Stimulated activated naive B cell treated with anti-CD40 and anti-IgM and Interleukin-4, amounts not matched to agents 10 μg/mL and 1 μg/mL and 100 μg/mL, for 72 hours (primary cell): ENCODE measurements at regions not wholly inside any gene's neighbourhood (a gene's known extent, or its start where the extent isn't known, plus 50 kb on each side); places are given as distances from the start of the nearest gene placed in this dataset.
"Not testable (repeated sequence)": the region's sequence is repeated elsewhere in the genome, so short reads cannot be mapped to it uniquely, and the experiment has no call there.

Experiments
- ATAC-seq, 2 donors: fragments of 150-1000 bp; cut with Tn5 transposase; replicated peaks; 2 replicates each; pipeline ENCODE4 v1.10.0; 2021; ENCODE audit warnings: moderate library complexity in 1 of 2
- DNase-seq: peaks from one replicate; pipeline ENCODE4 v3.0.0; 2021
- H3K27ac Mint-ChIP-seq: one replicate; pipeline ENCODE4 v1.8.0; 2022; ENCODE audit warnings: mild to moderate bottlenecking, mixed read lengths
- H3K27me3 Mint-ChIP-seq, 2 donors: one replicate each; pipeline ENCODE4 v1.8.0; 2022; ENCODE audit warnings: mixed read lengths in 2 of 2
- H3K36me3 Mint-ChIP-seq, 2 donors: one replicate each; pipeline ENCODE4 v1.8.0; 2022; ENCODE audit warnings: mixed read lengths in 2 of 2, mild to moderate bottlenecking in 1 of 2
- H3K4me1 Mint-ChIP-seq, 2 donors: one replicate each; pipeline ENCODE4 v1.8.0; 2022; ENCODE audit warnings: mixed read lengths in 2 of 2, mild to moderate bottlenecking in 1 of 2
- H3K4me3 Mint-ChIP-seq, 2 donors: one replicate each; pipeline ENCODE4 v1.8.0; 2022; ENCODE audit warnings: mild to moderate bottlenecking in 2 of 2, mixed read lengths in 2 of 2, moderate library complexity in 1 of 2
- H3K9me3 Mint-ChIP-seq, 2 donors: one replicate each; pipeline ENCODE4 v1.8.0; 2022; ENCODE audit warnings: mixed read lengths in 2 of 2, mild to moderate bottlenecking in 1 of 2

DNA sequence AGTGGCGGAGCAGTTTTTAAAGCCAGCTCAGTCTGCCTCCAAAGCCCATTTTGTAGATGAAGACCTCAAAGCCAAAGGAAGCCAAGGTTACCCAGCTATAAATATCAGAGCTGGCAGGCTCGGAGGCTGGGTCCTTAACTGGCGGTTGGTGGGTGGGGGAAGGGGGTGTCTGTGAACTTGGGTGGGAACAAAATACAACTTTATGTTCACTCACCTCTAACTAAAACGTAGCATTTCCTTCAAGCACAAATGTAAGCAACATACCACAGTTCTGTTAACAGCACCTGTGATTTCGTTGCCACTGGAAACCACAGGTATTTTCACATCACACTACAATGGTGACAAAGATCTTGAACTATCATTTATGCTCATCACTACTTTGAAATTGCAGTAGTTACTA, 99.7 kb upstream of the SYT13 start:
- DNase-seq (no peak), ATAC-seq (no peak)
- Mint-ChIP-seq H3K4me3 (no peak overlapping the region), H3K27ac (no peak overlapping the region), H3K4me1 (peaks cover 4 to 10% of the 10 kb centered on the region in 2 donors), H3K9me3 (no peaks in the 10 kb centered on the region), H3K27me3 (peaks cover 53 to 76% of the 10 kb centered on the region in 2 donors), H3K36me3 (no peaks in the 10 kb centered on the region)

DNA sequence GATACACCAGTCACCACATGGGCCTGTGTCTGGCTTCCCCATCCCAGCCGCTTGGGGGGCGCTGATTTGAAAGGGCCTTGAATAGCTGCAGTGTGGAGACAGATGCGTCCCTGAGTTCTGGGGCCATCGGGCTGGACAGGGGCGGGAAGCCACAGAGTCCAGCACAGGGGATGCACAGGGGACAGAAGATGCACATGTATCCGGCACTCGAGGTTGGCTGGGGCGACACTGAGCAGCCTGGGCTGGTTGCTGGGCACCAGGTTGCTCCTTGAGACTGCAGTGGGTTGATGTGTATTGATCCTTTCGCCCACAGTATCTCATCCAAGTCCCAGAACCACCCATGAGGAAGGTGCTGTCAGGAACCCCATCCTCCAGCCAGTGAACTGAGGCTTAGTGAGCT, 99.3 kb upstream of the SYT13 start:
- Mint-ChIP-seq H3K9me3 (no peaks in the 10 kb centered on the region), H3K4me1 (peaks cover 4 to 10% of the 10 kb centered on the region in 2 donors), H3K27me3 (peaks cover 49 to 74% of the 10 kb centered on the region in 2 donors), H3K27ac (no peak overlapping the region), H3K4me3 (no peak overlapping the region), H3K36me3 (no peaks in the 10 kb centered on the region)
- no peak for DNase-seq
- no peak for ATAC-seq

DNA sequence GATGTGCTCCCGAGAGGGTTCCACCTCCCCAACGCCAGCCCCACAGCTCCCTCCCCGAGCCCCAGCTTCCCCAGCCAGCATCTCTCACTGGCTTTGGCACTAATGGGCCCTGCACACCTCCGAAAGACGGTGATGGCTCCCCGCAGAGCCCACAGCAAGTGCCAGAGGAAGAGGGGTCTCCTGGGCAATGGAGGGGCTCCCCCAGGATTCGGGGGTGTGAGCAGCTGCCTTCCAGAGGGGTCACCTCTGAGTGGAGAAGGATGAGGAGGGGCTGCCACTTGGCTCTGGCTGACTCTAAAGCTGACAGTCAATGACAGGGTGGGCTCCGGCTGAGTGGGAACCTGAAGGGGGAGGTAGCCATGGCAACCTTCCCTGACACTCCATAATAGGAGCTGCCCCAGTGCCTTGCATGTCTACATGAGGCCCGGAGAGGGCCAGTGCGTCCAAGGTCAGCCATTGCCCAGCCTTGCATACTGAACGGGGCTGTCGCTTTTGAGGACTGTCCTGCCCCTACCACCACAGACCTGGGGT, 98.6 kb upstream of the SYT13 start:
- DNase-seq = no peak
- peaks cover 4 to 10% of the 10 kb centered on the region in 2 donors for H3K4me1 Mint-ChIP-seq
- ATAC-seq = no peak
- no peaks in the 10 kb centered on the region for H3K36me3 Mint-ChIP-seq
- no peaks in the 10 kb centered on the region for H3K9me3 Mint-ChIP-seq
- no peak overlapping the region for H3K27ac Mint-ChIP-seq
- no peak overlapping the region for H3K4me3 Mint-ChIP-seq
- peaks cover 51 to 76% of the 10 kb centered on the region in 2 donors for H3K27me3 Mint-ChIP-seq

DNA sequence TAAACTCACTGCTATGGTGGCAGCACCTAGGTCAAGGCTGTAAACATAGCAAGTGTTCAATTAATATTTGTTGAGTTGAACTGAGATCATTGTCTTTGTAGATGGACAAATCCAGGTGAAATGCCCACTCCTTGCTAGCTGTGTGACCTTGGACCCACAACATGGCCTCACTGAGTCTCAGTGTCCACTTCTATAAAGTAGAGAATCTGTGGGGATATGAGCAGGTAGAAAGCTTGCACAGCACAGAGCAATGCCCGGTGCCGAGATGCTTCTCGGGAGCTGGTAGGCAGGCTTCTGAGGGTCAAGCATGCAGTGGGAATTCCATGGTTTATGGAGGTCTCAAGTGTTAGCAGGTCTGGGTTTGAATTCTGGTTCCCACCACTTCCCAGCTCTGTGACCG, 97.9 kb upstream of the SYT13 start:
- DNase-seq = no peak
- Mint-ChIP-seq H3K27me3 (peaks cover 54 to 76% of the 10 kb centered on the region in 2 donors), H3K4me3 (no peak overlapping the region), H3K9me3 (no peaks in the 10 kb centered on the region), H3K4me1 (peaks cover 4 to 10% of the 10 kb centered on the region in 2 donors), H3K27ac (no peak overlapping the region), H3K36me3 (no peaks in the 10 kb centered on the region)
- ATAC-seq = no peak

DNA sequence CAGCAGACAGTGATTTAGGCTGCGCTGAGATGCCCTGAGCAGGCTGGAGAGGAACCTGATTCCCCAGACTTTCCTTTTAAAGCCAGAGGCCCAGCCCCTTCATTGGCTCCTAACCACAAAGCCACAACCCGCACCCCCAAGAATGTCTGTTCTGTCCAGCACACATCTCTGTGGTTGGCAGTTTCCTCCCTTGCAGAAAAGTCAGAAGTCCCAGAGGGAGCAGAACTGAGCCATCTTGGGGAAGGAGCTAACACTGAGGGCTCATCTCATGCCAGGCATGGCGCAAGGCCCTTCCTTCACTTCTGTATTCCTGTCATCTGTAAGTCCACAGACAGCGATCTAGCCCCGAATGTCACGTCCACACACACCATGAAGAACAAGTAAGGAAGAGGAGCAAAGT, 97.1 kb upstream of the SYT13 start:
- Mint-ChIP-seq H3K4me1 (peaks cover 4 to 10% of the 10 kb centered on the region in 2 donors), H3K9me3 (no peaks in the 10 kb centered on the region), H3K27me3 (peaks cover 46 to 68% of the 10 kb centered on the region in 2 donors), H3K36me3 (no peaks in the 10 kb centered on the region), H3K4me3 (no peak overlapping the region), H3K27ac (no peak overlapping the region)
- ATAC-seq (peak; percentile 54 to 57), DNase-seq (no peak)

DNA sequence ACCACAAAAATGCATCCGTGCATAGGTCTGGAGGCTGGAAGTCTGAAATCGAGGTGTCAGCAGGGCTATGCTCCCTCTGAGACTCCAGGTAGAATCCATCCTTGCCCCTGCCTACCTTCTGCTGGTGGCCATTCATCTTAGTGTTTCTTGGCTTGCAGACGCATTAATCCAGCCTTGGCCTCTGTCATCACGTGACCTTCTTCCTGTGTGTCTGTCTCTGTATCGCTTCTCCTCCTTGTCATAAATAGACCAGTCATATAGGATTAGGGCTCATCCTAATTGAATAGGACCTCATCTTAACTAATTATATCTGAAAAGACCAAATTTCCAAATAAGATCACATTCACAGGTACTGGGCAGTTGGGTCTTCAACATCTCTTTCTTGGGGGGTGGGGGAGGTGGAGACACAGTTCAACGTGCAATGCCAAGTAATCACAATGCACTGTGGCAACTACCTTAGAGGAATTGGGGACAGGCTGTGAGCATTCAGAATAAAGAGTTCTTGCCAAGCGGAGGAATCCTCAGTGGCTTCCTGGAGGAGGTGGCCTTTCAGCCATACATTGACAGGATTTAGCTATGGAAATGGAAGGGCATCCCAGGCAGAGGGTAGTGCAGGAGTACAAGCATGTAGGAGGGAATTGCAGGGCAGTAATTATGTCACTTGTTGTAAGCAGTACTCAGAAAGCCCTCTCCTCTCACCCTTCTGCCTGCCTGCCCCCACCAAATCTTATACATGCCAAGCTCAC, 96.2 kb upstream of the SYT13 start:
- ATAC-seq = no peak
- H3K4me3 Mint-ChIP-seq = no peak overlapping the region
- no peak overlapping the region for H3K27ac Mint-ChIP-seq
- no peaks in the 10 kb centered on the region for H3K9me3 Mint-ChIP-seq
- no peaks in the 10 kb centered on the region for H3K36me3 Mint-ChIP-seq
- no peak for DNase-seq
- peaks cover 4 to 10% of the 10 kb centered on the region in 2 donors for H3K4me1 Mint-ChIP-seq
- peaks cover 41 to 60% of the 10 kb centered on the region in 2 donors for H3K27me3 Mint-ChIP-seq

DNA sequence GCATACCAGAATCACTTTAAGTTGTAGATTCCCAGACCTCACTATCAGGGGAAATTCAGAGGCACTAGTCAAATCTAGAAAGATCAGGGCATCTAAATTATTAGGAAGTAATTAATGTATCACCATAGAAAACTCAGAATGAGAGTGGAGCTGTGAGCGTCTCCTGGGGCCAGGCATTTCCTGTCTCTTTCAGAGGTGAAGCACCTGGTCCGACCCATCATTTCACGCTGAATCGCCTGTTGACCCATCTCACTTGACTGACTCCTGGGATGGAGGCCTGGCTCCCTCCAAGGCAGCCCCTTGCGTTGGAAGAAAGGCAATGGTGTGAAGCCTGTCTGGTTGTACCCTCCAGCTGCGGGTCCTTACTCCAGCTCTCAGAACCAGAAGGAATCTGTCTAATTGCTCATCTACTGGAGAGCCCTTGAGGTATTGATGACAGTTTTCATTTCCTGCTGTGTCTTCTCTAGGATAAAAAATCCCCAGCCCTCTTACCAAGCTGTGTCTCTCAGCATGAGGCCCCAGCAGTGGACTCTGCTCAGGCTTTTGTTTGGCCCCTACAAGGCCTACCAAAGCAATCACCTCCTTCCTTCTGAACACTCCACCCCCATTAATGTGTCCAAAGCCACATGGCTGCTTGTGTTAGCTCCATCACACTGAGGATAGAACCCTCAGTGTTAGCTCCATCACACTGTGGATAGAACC, 93.2 kb upstream of the SYT13 start:
- Mint-ChIP-seq H3K4me3 (no peak overlapping the region), H3K36me3 (no peaks in the 10 kb centered on the region), H3K27me3 (peaks cover 60 to 65% of the 10 kb centered on the region in 2 donors), H3K9me3 (no peaks in the 10 kb centered on the region), H3K4me1 (peaks cover 11 to 18% of the 10 kb centered on the region in 2 donors), H3K27ac (no peak overlapping the region)
- DNase-seq (no peak), ATAC-seq (peak; percentile 6 to 62)

DNA sequence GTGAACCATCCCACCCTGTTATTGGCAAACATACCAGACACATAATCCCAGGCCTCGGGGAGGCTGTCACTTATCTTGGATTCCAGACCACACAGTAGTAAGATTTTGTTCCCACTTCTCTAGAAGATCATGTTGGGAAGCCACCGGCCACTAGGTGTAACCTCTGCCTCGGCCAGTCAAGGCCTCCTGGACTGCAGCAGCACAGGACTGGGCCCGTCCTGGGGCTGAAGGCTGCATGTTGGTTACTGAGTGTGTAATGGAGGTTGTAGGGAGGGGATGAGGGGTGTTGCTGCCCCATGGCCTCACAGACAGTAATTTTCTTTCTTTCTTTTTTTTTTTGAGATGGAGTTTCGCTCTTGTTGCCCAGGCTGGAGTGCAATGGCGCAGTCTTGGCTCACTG, 92.4 kb upstream of the SYT13 start:
- DNase-seq = no peak
- H3K4me1 Mint-ChIP-seq = peaks cover 14% of the 10 kb centered on the region in 2 donors
- H3K27ac Mint-ChIP-seq = no peak overlapping the region
- H3K4me3 Mint-ChIP-seq = no peak overlapping the region
- no peak for ATAC-seq
- H3K27me3 Mint-ChIP-seq = peaks cover 59 to 62% of the 10 kb centered on the region in 2 donors
- no peaks in the 10 kb centered on the region for H3K36me3 Mint-ChIP-seq
- no peaks in the 10 kb centered on the region for H3K9me3 Mint-ChIP-seq

DNA sequence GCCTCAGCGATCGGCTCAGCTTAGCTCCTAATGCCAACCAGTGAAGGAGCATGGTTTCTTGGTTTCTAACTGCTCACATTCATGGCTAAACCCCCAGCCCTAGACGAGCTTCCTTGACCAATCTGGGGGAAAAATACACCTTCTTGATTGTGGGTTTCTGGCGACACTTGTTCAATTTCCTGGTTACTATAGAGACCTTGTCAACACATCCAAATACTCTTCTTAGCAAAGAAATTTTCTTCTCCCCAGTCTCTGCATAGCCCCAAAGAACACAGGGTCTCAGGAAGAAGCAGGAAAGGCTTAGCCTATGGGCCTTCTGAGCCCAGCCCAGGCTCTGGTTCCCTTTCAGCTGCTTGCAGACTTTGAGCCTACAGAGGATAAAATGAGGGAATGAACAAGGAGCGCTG, 88.5 kb upstream of the SYT13 start:
- H3K27ac Mint-ChIP-seq = peak overlapping the region; percentile 17
- DNase-seq (no peak), ATAC-seq (peak in 1 of 2 donors; percentile 12)
- no peaks in the 10 kb centered on the region for H3K36me3 Mint-ChIP-seq
- no peaks in the 10 kb centered on the region for H3K9me3 Mint-ChIP-seq
- no peak overlapping the region for H3K4me3 Mint-ChIP-seq
- peaks cover 9 to 14% of the 10 kb centered on the region in 2 donors for H3K4me1 Mint-ChIP-seq
- H3K27me3 Mint-ChIP-seq = peaks cover 61 to 67% of the 10 kb centered on the region in 2 donors

DNA sequence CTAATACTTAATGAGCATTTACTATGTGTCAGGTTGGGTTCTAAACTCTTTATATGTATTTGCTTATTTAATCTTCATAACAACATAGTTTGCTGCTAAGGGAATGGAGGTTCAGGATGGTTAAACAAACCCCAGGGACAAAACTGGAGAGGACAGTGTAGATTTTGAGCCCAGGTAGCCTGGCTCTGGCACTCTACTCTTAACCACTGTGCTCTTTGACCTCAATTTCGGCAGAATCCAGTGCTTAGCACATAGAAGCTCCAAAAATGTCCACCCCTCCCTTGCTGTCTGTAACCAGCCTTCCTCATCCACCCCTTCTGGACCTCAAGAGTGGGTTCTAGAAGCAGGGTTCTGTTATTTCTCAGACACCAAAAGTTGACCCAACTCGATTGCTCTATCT, 88.0 kb upstream of the SYT13 start:
- Mint-ChIP-seq H3K9me3 (no peaks in the 10 kb centered on the region), H3K36me3 (no peaks in the 10 kb centered on the region), H3K4me3 (no peak overlapping the region), H3K27ac (no peak overlapping the region), H3K27me3 (peaks cover 65 to 69% of the 10 kb centered on the region in 2 donors), H3K4me1 (peaks cover 9 to 14% of the 10 kb centered on the region in 2 donors)
- ATAC-seq (no peak), DNase-seq (no peak)

DNA sequence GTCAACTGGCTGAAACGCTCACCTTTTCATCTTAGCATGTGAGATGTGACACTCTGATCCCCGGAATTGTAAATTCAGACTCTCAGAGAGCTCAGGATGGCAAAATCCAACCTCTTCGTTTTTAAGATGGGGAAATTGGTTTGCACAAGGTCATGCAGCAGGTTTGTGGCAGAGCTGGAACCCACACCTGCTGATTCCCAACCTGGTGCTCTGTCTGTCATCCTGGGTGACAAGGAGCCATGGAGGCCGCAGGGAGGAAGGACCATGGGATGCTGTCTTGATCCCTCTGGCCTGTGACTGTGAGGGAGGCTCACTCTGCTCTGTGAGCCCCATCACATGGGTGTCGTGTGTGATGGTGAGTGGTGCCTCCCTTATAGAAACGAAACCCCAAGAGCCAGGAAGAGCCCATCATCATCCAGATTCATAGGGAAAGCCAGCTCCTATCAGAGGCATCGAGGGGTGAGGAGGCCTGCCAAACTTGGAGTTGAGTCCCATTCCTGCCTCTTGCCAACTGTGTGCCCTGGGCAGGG, 87.4 kb upstream of the SYT13 start:
- no peak for ATAC-seq
- Mint-ChIP-seq H3K4me3 (no peak overlapping the region), H3K27ac (no peak overlapping the region), H3K9me3 (no peaks in the 10 kb centered on the region), H3K36me3 (no peaks in the 10 kb centered on the region), H3K4me1 (peaks cover 9 to 14% of the 10 kb centered on the region in 2 donors), H3K27me3 (peaks cover 68 to 72% of the 10 kb centered on the region in 2 donors)
- DNase-seq = no peak

DNA sequence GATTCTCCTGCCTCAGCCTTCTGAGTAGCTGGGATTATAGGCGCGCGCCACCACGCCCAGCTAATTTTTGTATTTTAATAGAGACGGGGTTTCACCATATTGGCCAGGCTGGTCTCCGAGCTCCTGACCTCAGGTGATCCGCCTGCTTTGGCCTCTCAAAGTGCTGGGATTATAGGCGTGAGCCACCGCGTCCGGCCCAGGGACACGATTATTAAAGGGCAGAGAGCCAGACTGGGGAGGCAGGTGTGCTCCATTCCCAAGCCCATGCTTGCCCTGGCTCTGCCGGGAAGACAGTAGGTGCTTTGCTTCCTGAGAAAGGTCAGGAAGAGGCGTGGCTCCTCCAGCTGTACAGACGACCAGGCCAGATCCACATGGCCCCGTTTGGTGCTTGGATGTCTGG, 86.3 kb upstream of the SYT13 start:
- peak overlapping the region; percentile 63 for H3K27ac Mint-ChIP-seq
- H3K36me3 Mint-ChIP-seq, DNase-seq, H3K9me3 Mint-ChIP-seq, ATAC-seq, H3K4me3 Mint-ChIP-seq: not testable (repeated sequence)
- H3K4me1 Mint-ChIP-seq = peaks cover 9 to 14% of the 10 kb centered on the region in 2 donors
- H3K27me3 Mint-ChIP-seq = peaks cover 79 to 82% of the 10 kb centered on the region in 2 donors

DNA sequence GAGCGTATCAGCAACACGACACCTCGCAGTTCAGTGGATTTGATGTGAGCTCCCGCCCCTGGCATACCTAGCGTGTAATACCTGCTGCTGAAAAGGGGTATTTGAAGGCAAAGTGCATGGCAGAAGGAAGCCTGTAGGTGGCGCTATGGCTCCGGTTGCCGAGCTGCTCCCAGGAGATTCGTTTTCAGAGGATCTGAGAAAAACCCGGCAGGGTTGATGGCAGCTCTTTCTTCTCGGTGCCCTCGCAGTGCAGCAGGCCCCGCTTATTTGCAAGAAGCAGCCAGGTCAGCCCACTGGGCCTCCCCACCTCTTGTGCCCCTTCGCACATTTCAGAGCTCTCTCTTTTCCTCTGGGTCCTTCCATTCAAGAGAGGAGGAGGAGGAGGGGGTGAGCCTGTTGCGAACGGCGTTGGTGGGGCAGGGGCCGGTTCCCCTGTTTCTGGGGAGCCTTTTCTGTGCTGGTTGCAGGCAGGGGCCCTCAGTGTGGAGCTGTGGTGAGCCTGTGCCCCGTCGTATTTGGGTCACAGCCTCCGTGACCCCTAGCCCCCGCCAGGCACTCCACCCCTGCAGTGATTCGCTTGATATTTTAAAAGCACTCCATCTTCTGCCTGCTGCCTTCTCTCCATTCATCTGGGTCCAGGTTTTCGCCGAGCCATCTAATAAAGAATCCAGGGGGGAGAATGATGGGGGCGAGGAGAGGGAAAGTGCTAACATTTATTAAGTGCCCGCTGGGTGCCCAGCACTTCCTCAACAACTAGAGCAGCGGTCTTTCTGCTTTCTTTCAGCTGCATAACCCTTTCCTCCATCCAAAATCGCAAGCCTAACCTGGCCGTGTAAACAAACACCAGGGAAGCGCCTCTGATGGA, 85.3 kb upstream of the SYT13 start:
- Mint-ChIP-seq H3K36me3 (no peaks in the 10 kb centered on the region), H3K27me3 (peaks cover 72 to 74% of the 10 kb centered on the region in 2 donors), H3K4me3 (no peak overlapping the region), H3K27ac (no peak overlapping the region), H3K4me1 (peaks cover 9 to 14% of the 10 kb centered on the region in 2 donors), H3K9me3 (no peaks in the 10 kb centered on the region)
- ATAC-seq (peak; percentile 81 to 85), DNase-seq (peak; percentile 67)

DNA sequence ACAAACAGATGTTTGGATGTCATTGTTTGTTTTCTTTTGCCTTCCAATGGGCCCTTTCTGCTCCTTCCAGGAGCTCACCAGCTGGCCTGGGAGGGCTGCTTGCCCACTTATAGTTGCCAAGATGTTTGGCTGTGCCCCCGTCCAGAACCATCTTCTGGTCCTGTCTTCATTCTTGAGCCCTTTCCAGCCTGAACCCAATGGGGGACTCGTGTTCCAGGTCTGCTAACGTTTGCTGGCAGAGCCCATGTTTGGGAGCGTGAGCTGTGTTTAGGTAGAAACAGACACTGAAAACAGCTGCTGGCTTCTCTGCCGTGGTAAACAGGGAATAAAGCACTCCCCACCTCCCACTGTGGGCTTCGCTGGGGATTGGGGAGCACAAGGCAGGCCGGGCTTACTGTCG, 83.2 kb upstream of the SYT13 start:
- ATAC-seq (no peak), DNase-seq (no peak)
- Mint-ChIP-seq H3K9me3 (no peaks in the 10 kb centered on the region), H3K27me3 (peaks cover 71 to 75% of the 10 kb centered on the region in 2 donors), H3K4me3 (no peak overlapping the region), H3K36me3 (no peaks in the 10 kb centered on the region), H3K27ac (no peak overlapping the region), H3K4me1 (peaks cover 1 to 7% of the 10 kb centered on the region in 2 donors)
